ENCODE measurements at regions not wholly inside any gene's neighbourhood (a gene's known extent, or its start where the extent isn't known, plus 50 kb on each side); places are given as distances from the start of the nearest gene placed in this dataset.

- H4K20me1 ChIP-seq (ENCODE audit: insufficient read depth, low read length), result no peaks in the 10 kb centered on the region
- H3K4me1 ChIP-seq (ENCODE audit: insufficient read depth, low read length, severe bottlenecking), result no peaks in the 10 kb centered on the region
- H3K9me2 ChIP-seq (ENCODE audit: low read depth, low read length), result no peaks in the 10 kb centered on the region
- no peaks in the 10 kb centered on the region for H3K9me3 ChIP-seq (ENCODE audit: low read length)
- no peak overlapping the region for H3K4me2 ChIP-seq (ENCODE audit: low read length)
- no peak overlapping the region for H3K4me3 ChIP-seq (ENCODE audit: low read depth, low read length, poor library complexity, severe bottlenecking)
- TF ChIP-seq CTCF (IDR thresholded peaks at IDR 0.05; ENCODE audit: low read length), result no peak
- no peak overlapping the region for H3K27ac ChIP-seq (ENCODE audit: low read depth, low read length, poor library complexity, severe bottlenecking)
- no peaks in the 10 kb centered on the region for H3K36me3 ChIP-seq (ENCODE audit: insufficient read depth, low read length)
- H3K79me2 ChIP-seq (ENCODE audit: insufficient read depth, low read length), result no peaks in the 10 kb centered on the region
- H3K9ac ChIP-seq (ENCODE audit: low read length), result no peak overlapping the region
- no peaks in the 10 kb centered on the region for H3F3A ChIP-seq (ENCODE audit: insufficient read depth, low read length)
- no peaks in the 10 kb centered on the region for H3K27me3 ChIP-seq (ENCODE audit: insufficient read depth, low read length)
- no peak overlapping the region for H2AFZ ChIP-seq (ENCODE audit: low read length)
Observed at GRCh38 chr2:84031312-84032050, 427.6 kb downstream of the SUCLG1 start.

- Histone ChIP-seq H3K36me3 (ENCODE audit: insufficient read depth, low read length) (no peaks in the 10 kb centered on the region), H4K20me1 (ENCODE audit: insufficient read depth, low read length) (no peaks in the 10 kb centered on the region), H3F3A (ENCODE audit: insufficient read depth, low read length) (no peaks in the 10 kb centered on the region), H3K9ac (ENCODE audit: low read length) (no peak overlapping the region), H3K9me2 (ENCODE audit: low read depth, low read length) (no peaks in the 10 kb centered on the region), H3K27me3 (ENCODE audit: insufficient read depth, low read length) (no peaks in the 10 kb centered on the region), H2AFZ (ENCODE audit: low read length) (no peak overlapping the region), H3K9me3 (ENCODE audit: low read length) (no peaks in the 10 kb centered on the region), H3K4me1 (ENCODE audit: insufficient read depth, low read length, severe bottlenecking) (no peaks in the 10 kb centered on the region), H3K27ac (ENCODE audit: low read depth, low read length, poor library complexity, severe bottlenecking) (no peak overlapping the region), H3K4me3 (ENCODE audit: low read depth, low read length, poor library complexity, severe bottlenecking) (no peak overlapping the region), H3K79me2 (ENCODE audit: insufficient read depth, low read length) (no peaks in the 10 kb centered on the region), H3K4me2 (ENCODE audit: low read length) (no peak overlapping the region)
- no peak for TF ChIP-seq CTCF (IDR thresholded peaks at IDR 0.05; ENCODE audit: low read length)
- TF ChIP-seq EZH2 (IDR thresholded peaks at IDR 0.05; ENCODE audit: borderline replicate concordance, low read length), result no peak
Observed at GRCh38 chr2:84029903-84030575, 429.0 kb downstream of the SUCLG1 start.

- Histone ChIP-seq H3K9me3 (ENCODE audit: low read length) (no peaks in the 10 kb centered on the region), H3K36me3 (ENCODE audit: insufficient read depth, low read length) (no peaks in the 10 kb centered on the region), H3K4me2 (ENCODE audit: low read length) (no peak overlapping the region), H3K4me3 (ENCODE audit: low read depth, low read length, poor library complexity, severe bottlenecking) (no peak overlapping the region), H3K27ac (ENCODE audit: low read depth, low read length, poor library complexity, severe bottlenecking) (no peak overlapping the region), H3K27me3 (ENCODE audit: insufficient read depth, low read length) (no peaks in the 10 kb centered on the region), H3K4me1 (ENCODE audit: insufficient read depth, low read length, severe bottlenecking) (no peaks in the 10 kb centered on the region), H3K9ac (ENCODE audit: low read length) (no peak overlapping the region), H3K79me2 (ENCODE audit: insufficient read depth, low read length) (no peaks in the 10 kb centered on the region), H2AFZ (ENCODE audit: low read length) (no peak overlapping the region), H4K20me1 (ENCODE audit: insufficient read depth, low read length) (no peaks in the 10 kb centered on the region), H3F3A (ENCODE audit: insufficient read depth, low read length) (no peaks in the 10 kb centered on the region), H3K9me2 (ENCODE audit: low read depth, low read length) (no peaks in the 10 kb centered on the region)
- TF ChIP-seq EZH2 (IDR thresholded peaks at IDR 0.05; ENCODE audit: borderline replicate concordance, low read length) (no peak), CTCF (IDR thresholded peaks at IDR 0.05; ENCODE audit: low read length) (no peak)
Observed at GRCh38 chr2:84026818-84027217, 432.3 kb downstream of the SUCLG1 start.
